ENCODE measurements at regions not wholly inside any gene's neighbourhood (a gene's known extent, or its start where the extent isn't known, plus 50 kb on each side); places are given as distances from the start of the nearest gene placed in this dataset.
"Not testable (repeated sequence)": the region's sequence is repeated elsewhere in the genome, so short reads cannot be mapped to it uniquely, and the experiment has no call there.

DNA sequence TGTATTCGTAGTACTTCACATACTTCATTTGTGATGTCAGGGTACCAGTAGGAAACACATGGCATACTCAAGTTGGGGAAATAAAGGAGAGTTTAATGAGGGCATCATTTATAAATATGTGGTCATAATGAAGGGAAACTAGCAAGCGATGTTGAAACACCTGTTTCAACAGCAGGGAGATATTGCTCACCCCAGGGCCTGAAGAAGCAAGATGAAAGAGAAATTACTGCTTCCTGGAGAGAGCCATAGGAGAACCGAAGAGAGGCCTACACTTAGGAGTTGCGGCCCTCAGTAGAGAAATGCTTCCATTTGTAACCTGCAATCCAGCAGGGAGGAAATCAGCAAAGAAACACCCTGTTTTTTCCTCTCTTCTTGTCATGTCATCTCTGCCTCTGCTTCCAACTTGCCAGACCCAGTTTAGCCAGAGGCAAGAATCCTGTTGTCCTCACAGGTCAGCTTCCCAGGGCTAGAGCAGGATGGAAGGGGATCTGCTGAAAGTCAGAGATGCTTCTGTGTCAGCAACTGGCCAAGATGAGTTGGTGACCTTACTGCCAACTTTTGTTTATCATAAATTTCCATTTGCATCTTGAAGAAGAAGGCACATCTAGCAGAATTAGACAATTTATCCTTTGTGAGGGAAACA lies 67.6 kb upstream of the TSPAN2 start:
- Histone ChIP-seq H3K79me2 (ENCODE audit: insufficient read depth, low read length) (no peaks in the 10 kb centered on the region), H3K27me3 (ENCODE audit: insufficient read depth, low read length) (no peaks in the 10 kb centered on the region), H3K27ac (ENCODE audit: low read depth, low read length) (no peak overlapping the region), H2AFZ (ENCODE audit: low read length) (no peak overlapping the region), H3K4me1 (ENCODE audit: insufficient read depth, low read length) (peaks cover 12% of the 10 kb centered on the region), H3K4me2 (ENCODE audit: insufficient read depth, low read length) (no peak overlapping the region), H3K4me3 (ENCODE audit: insufficient read depth, low read length) (no peak overlapping the region), H3K9me3 (ENCODE audit: low read depth, low read length) (no peaks in the 10 kb centered on the region), H3K36me3 (ENCODE audit: insufficient read depth, low read length) (no peaks in the 10 kb centered on the region), H4K20me1 (ENCODE audit: insufficient read depth, low read length) (no peaks in the 10 kb centered on the region)
- no peak for DNase-seq (ENCODE audit: insufficient read length, low spot score, missing footprints)
- TF ChIP-seq, protein P1, sequence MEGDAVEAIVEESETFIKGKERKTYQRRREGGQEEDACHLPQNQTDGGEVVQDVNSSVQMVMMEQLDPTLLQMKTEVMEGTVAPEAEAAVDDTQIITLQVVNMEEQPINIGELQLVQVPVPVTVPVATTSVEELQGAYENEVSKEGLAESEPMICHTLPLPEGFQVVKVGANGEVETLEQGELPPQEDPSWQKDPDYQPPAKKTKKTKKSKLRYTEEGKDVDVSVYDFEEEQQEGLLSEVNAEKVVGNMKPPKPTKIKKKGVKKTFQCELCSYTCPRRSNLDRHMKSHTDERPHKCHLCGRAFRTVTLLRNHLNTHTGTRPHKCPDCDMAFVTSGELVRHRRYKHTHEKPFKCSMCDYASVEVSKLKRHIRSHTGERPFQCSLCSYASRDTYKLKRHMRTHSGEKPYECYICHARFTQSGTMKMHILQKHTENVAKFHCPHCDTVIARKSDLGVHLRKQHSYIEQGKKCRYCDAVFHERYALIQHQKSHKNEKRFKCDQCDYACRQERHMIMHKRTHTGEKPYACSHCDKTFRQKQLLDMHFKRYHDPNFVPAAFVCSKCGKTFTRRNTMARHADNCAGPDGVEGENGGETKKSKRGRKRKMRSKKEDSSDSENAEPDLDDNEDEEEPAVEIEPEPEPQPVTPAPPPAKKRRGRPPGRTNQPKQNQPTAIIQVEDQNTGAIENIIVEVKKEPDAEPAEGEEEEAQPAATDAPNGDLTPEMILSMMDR (IDR thresholded peaks at IDR 0.05; ENCODE audit: extremely low read depth, low read depth, low read length) = no peak

DNA sequence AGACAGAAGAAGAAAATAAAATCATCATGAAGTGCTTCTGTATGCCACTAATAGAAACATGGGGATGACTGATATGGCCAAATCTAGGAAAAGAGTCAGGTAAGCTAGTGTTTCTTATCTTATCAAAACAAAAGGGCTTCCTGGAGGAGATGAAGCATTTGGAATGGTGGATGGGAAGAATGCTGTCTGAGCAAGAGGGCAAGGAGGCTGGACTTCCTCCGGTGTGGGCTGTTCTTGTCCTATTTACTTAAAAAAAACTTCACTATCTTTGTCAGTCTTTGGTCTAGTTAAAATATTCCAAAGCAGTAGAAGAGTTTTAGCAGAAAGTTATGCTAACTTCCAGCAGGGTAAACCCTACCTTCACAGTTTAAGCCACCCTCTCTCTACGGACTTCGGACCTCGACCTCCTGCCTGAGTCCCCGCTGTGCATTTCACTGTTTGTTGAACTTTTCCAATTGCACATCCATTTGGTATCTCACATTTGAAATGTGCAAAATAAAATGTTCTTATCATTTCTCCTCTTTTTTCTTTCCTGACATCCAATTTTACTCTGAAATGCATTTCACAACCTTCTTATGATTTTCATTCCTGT lies 64.8 kb upstream of the TSPAN2 start:
- H3K4me2 ChIP-seq (ENCODE audit: insufficient read depth, low read length) = no peak overlapping the region
- TF ChIP-seq, protein P1 (IDR thresholded peaks at IDR 0.05; ENCODE audit: extremely low read depth, low read depth, low read length) = no peak
- H2AFZ ChIP-seq (ENCODE audit: low read length) = no peak overlapping the region
- no peaks in the 10 kb centered on the region for H3K36me3 ChIP-seq (ENCODE audit: insufficient read depth, low read length)
- no peaks in the 10 kb centered on the region for H3K9me3 ChIP-seq (ENCODE audit: low read depth, low read length)
- DNase-seq (ENCODE audit: insufficient read length, low spot score, missing footprints) = no peak
- no peak overlapping the region for H3K27ac ChIP-seq (ENCODE audit: low read depth, low read length)
- H3K4me3 ChIP-seq (ENCODE audit: insufficient read depth, low read length) = no peak overlapping the region
- no peaks in the 10 kb centered on the region for H3K27me3 ChIP-seq (ENCODE audit: insufficient read depth, low read length)
- peaks cover 12% of the 10 kb centered on the region for H3K4me1 ChIP-seq (ENCODE audit: insufficient read depth, low read length)
- H3K79me2 ChIP-seq (ENCODE audit: insufficient read depth, low read length) = no peaks in the 10 kb centered on the region
- H4K20me1 ChIP-seq (ENCODE audit: insufficient read depth, low read length) = no peaks in the 10 kb centered on the region

DNA sequence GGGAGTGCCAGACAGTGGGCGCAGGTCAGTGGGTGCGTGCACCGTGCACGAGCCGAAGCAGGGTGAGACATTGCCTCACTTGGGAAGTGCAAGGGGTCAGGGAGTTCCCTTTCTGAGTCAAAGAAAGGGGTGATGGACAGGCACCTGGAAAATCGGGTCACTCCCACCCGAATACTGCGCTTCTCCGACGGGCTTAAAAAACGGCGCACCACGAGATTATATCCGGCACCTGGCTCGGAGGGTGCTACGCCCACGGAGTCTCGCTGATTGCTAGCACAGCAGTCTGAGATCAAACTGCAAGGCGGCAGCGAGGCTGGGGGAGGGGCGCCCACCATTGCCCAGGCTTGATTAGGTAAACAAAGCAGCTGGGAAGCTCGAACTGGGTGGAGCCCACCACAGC lies 58.6 kb upstream of the TSPAN2 start:
- not testable (repeated sequence) for H3K79me2 ChIP-seq (ENCODE audit: insufficient read depth, low read length); DNase-seq (ENCODE audit: insufficient read length, low spot score, missing footprints); H3K9me3 ChIP-seq (ENCODE audit: low read depth, low read length); H3K4me1 ChIP-seq (ENCODE audit: insufficient read depth, low read length); H3K4me2 ChIP-seq (ENCODE audit: insufficient read depth, low read length); H3K27me3 ChIP-seq (ENCODE audit: insufficient read depth, low read length); H3K36me3 ChIP-seq (ENCODE audit: insufficient read depth, low read length); H3K27ac ChIP-seq (ENCODE audit: low read depth, low read length); H2AFZ ChIP-seq (ENCODE audit: low read length); H4K20me1 ChIP-seq (ENCODE audit: insufficient read depth, low read length); H3K4me3 ChIP-seq (ENCODE audit: insufficient read depth, low read length)

DNA sequence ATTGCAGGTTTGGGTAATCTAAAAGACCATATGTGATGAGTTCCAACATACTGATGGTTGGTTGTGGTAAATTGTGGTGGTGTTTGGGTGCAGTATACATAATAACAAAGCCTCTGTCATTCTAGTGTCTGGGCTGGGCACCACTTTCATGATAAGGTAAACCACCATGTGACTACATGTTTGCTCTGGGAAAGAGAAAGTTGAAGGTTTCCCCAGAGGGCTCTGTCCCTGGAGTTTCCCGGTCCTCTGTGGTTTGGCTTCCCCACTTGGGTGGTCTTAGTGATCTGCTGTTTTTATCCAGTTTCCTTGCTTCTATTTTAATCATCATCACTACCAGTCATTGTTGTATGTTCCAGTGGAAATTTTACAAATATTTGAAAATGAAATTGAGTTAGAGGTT lies 55.9 kb upstream of the TSPAN2 start:
- Histone ChIP-seq H2AFZ (ENCODE audit: low read length) (no peak overlapping the region), H3K79me2 (ENCODE audit: insufficient read depth, low read length) (no peaks in the 10 kb centered on the region), H4K20me1 (ENCODE audit: insufficient read depth, low read length) (no peaks in the 10 kb centered on the region), H3K9me3 (ENCODE audit: low read depth, low read length) (no peaks in the 10 kb centered on the region), H3K27me3 (ENCODE audit: insufficient read depth, low read length) (no peaks in the 10 kb centered on the region), H3K4me2 (ENCODE audit: insufficient read depth, low read length) (no peak overlapping the region), H3K27ac (ENCODE audit: low read depth, low read length) (no peak overlapping the region), H3K36me3 (ENCODE audit: insufficient read depth, low read length) (no peaks in the 10 kb centered on the region), H3K4me1 (ENCODE audit: insufficient read depth, low read length) (peaks cover 23% of the 10 kb centered on the region), H3K4me3 (ENCODE audit: insufficient read depth, low read length) (no peak overlapping the region)
- no peak for DNase-seq (ENCODE audit: insufficient read length, low spot score, missing footprints)
- TF ChIP-seq, protein P1 (IDR thresholded peaks at IDR 0.05; ENCODE audit: extremely low read depth, low read depth, low read length) = no peak

Measured in osteoblast (primary cell).